C4-2B (cell line): ENCODE measurements at regions not wholly inside any gene's neighbourhood (a gene's known extent, or its start where the extent isn't known, plus 50 kb on each side); places are given as distances from the start of the nearest gene placed in this dataset.

Experiments used
- H3K27ac ChIP-seq: fragments of 450-650 bp; 2 replicates; pipeline ENCODE4 v1.5.1; 2017
- CTCF ChIP-seq: fragments of 450-650 bp; conservative IDR thresholded peaks from 2 replicates; pipeline ENCODE4 v1.5.1; 2017; ENCODE audit warnings: mild to moderate bottlenecking
- ZFX ChIP-seq: fragments of 450-650 bp; IDR thresholded peaks from 2 replicates; pipeline ENCODE4 v1.6.1; 2017

- TF ChIP-seq ZFX (no peak), CTCF (no peak)
- no peak overlapping the region for H3K27ac ChIP-seq
Measured at GRCh38 chr22:49492741-49493251, 334.9 kb downstream of the BRD1 start.

- TF ChIP-seq CTCF (no peak), ZFX (no peak)
- no peak overlapping the region for H3K27ac ChIP-seq
Measured at GRCh38 chr22:49492308-49492707, 335.4 kb downstream of the BRD1 start.

- TF ChIP-seq CTCF (no peak), ZFX (no peak)
- no peak overlapping the region for H3K27ac ChIP-seq
Measured at GRCh38 chr22:49491726-49492125, 335.9 kb downstream of the BRD1 start.

GRCh38 chr22:49491221-49491635 lies 336.4 kb downstream of the BRD1 start:
- TF ChIP-seq CTCF (no peak), ZFX (no peak)
- no peak overlapping the region for H3K27ac ChIP-seq

- H3K27ac ChIP-seq, result no peak overlapping the region
- TF ChIP-seq ZFX, result no peak
- TF ChIP-seq CTCF, result no peak
Measured at GRCh38 chr22:49490692-49491091, 337.0 kb downstream of the BRD1 start.

GRCh38 chr22:49489821-49490220 lies 337.9 kb downstream of the BRD1 start:
- TF ChIP-seq CTCF (no peak), ZFX (no peak)
- H3K27ac ChIP-seq, result no peak overlapping the region

- H3K27ac ChIP-seq, result no peak overlapping the region
- TF ChIP-seq ZFX (no peak), CTCF (no peak)
Measured at GRCh38 chr22:49488943-49489342, 338.7 kb downstream of the BRD1 start.
